ENCODE measurements at regions not wholly inside any gene's neighbourhood (a gene's known extent, or its start where the extent isn't known, plus 50 kb on each side); places are given as distances from the start of the nearest gene placed in this dataset.
"Not testable (repeated sequence)": the region's sequence is repeated elsewhere in the genome, so short reads cannot be mapped to it uniquely, and the experiment has no call there.

- not testable (repeated sequence) for TF ChIP-seq CTCF, EP300 (IDR thresholded peaks at IDR 0.05)
Observed at GRCh38 chr4:143791693-143792092, 91.2 kb upstream of the FREM3 start.

All from tibial nerve (tissue), 4 donors.